KOPT-K1 (cell line): ENCODE measurements at regions not wholly inside any gene's neighbourhood (a gene's known extent, or its start where the extent isn't known, plus 50 kb on each side); places are given as distances from the start of the nearest gene placed in this dataset.
"Not testable (repeated sequence)": the region's sequence is repeated elsewhere in the genome, so short reads cannot be mapped to it uniquely, and the experiment has no call there.

Source experiments
- H3K27ac ChIP-seq: fragments of 200-600 bp; sonication (generic); 2 replicates; pipeline ENCODE4 v1.5.1; 2016; ENCODE audit warnings: antibody characterized with exemption, mild to moderate bottlenecking, low read depth, low read length; ENCODE audit not compliant: poor library complexity, severe bottlenecking
- H3K36me3 ChIP-seq: fragments of 200-600 bp; sonication (generic); 2 replicates; pipeline ENCODE4 v1.5.1; 2017; ENCODE audit warnings: antibody characterized with exemption, mild to moderate bottlenecking, low read length, moderate library complexity; ENCODE audit not compliant: insufficient read depth
- H3K9me3 ChIP-seq: fragments of 200-600 bp; sonication (generic); 2 replicates; pipeline ENCODE4 v1.5.1; 2017; ENCODE audit warnings: antibody characterized with exemption, low read length, mild to moderate bottlenecking; ENCODE audit not compliant: insufficient read depth, poor library complexity, severe bottlenecking

DNA sequence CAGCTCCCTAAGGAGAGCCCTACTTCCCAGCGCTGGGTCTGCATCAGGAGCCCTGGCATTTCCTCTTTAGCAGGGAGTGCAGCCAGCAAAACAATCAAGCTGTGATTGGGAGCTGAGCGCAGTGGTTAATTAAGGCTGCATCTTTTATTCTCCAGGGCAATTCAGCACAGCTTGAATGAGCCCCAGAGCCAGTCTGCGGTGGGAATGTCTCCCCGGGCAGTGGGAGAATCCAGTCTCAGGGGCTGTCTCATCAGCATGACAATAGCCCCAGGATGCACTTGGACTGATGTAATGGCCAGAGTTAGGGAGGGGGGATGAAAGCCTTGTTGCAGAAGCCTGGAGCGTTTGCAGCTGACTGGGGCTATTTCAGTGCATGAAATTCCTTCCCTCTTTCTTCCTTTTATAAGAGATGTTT is 292.6 kb upstream of the SOX9 start:
- H3K9me3 ChIP-seq = no peaks in the 10 kb centered on the region
- H3K27ac ChIP-seq = no peak overlapping the region
- H3K36me3 ChIP-seq = no peaks in the 10 kb centered on the region

DNA sequence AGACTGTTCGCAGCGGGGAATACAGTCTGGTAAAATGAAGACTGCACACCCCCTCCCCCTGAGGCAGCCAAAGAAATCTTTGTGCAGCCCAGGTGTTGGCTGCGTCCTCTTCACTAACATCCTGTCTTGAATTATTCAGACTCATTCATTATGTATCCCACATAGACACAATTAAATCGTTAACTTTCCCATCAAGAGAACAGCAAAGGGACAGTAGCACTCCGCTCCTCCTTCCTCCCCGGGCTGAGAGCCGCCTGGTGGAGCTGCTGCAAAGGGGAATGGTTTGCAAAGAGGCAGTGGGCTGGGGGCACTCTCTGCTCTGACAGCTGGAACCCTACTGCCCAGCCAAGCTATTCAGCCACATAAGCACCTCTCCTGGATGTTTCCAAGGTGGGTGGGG is 290.0 kb upstream of the SOX9 start:
- H3K36me3 ChIP-seq = no peaks in the 10 kb centered on the region
- no peaks in the 10 kb centered on the region for H3K9me3 ChIP-seq
- H3K27ac ChIP-seq = no peak overlapping the region

DNA sequence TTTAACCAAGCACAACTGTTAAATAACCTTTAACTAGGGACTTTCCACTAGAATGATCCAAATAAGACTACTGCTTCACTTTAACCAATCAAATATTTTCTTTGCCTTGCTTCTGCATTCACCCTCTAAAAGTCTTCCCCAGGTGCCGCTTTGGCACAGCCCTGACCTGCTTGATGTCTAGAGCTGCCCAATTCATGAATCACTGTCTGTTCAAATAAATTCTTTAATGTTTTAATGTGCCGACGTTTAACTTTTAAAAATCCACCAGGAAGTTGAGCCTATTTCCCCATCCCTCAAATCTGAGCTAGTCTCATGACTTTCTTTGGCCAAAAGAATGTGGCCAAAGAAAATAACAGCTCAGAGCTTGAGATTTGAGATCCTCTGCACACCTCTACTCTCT is 277.8 kb upstream of the SOX9 start:
- Histone ChIP-seq H3K9me3 (no peaks in the 10 kb centered on the region), H3K36me3 (no peaks in the 10 kb centered on the region), H3K27ac (no peak overlapping the region)

DNA sequence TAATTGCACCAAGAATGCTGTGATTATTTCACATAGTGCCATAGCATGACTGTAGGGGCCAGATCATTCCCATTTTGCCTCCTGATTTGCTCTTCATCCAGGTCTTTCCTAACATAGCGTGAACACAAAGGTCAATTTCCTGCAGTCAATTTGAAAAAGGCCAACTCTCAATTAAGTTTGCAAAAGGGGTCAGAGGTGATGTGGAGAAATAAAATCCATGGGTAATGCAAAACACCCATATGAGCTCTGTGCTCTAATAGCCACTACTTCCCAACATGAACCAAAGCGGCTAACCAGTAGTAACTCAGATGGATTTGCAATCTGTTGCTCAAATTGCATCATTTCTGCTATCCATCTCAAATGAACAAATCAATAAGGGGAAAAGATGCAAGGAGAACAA is 275.5 kb upstream of the SOX9 start:
- H3K27ac ChIP-seq = no peak overlapping the region
- no peaks in the 10 kb centered on the region for H3K9me3 ChIP-seq
- no peaks in the 10 kb centered on the region for H3K36me3 ChIP-seq

DNA sequence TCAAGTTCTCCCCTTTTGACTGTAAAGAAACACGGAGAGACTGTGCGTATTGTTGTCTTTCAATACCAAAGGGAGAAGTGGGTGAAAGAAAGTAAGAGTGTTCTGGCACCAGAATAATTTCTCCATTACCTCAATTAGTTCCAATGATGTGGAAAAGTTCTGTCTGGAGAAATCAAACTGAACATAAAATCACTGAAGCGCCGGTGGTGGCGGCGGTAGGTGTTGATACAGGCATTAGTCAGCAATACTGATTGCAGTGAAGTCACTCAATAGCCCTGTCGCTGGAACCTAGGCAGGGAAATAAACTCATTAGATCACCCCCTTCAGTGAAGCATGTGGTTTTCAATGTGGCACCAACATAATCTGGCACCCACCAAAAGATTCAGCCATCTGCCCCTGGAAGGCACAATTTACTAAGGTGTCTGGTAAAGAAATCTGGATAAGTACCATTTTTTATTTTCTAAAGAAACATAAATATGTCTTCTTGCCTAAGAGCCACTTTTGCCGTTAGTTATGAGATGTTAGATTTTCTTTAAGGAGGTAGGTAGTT is 274.2 kb upstream of the SOX9 start:
- no peaks in the 10 kb centered on the region for H3K36me3 ChIP-seq
- no peaks in the 10 kb centered on the region for H3K9me3 ChIP-seq
- H3K27ac ChIP-seq = no peak overlapping the region

DNA sequence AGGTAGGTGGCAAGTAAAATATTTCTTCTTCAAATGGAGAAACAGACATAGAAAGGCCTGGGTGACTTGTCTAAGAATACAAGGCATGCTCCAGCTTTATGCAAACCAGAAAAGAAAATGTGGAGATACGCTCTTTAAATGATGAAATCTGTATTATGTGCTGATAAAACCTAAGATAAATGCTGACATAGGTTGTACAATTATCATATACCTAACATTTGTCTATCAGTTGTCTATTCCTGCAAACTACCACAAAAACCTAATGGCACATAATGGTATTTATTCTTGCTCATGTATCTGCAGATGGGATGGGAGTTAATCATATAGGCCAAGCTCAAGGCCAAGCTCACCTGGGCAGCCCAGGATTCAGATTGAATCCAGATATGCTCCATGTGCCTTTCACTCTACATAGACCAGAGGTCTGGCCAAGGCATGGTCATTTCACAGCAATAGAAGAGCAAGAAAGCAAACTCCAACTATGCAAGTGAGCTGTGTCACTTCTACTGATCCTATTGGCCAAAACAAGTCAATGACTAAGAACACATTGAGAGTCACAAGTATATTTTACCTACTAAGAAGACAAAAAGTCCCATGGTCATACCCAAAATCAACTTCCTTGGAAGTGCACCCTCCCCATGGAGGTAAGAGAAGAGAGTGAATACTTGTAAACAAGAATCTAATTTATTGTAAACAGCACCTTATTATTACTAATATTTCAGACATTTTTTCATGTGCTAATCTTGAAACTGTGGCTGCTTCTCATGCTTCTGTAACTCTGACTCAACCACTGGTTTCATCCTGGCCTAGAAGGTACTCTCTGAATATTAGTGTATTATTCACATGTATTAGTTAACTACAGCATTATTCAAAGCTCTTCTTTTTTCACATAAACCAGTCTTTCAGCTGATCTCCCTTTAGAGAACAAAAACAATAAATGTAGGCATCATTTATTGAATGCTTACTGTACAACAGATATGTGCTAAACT is 270.7 kb upstream of the SOX9 start:
- Histone ChIP-seq H3K36me3 (no peaks in the 10 kb centered on the region), H3K9me3 (no peaks in the 10 kb centered on the region), H3K27ac (no peak overlapping the region)

DNA sequence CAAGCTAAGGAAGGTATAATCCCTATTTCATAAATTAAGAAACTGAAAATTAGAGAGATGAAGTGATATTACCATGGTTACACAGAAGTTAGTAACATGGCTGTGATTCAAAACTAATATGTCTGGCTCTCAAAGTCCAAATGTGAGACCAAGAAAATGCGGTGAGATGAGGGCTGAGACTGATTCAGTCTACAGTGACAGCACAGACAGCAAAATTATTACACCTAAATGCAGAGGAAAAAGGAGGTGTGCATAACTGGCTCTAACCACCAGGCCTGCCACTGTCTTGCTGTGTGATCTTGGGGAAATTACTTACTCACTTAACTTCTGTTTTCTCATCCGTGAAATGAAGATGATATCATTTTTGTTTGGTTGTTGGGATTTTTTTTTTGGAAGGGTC is 270.0 kb upstream of the SOX9 start:
- Histone ChIP-seq H3K9me3 (no peaks in the 10 kb centered on the region), H3K27ac (no peak overlapping the region)

DNA sequence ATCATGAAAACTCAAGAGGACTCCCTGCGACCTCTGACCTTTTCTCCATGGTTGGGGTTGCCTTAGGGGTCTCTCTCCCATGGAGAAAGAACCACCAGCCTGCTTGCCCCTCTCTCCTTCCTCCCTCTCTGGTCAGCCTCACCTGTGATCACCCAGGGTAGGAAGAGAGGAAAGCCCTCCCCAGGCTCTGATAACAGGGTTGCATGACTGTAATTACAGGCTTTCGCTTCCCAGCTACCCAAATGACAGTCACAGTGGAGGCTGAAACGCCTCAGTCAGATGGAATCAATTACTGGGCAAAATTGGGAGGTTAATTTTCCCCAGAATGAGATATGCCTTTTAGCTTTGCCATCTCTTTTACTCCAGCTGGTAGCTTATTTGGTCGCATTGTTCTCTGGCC is 265.8 kb upstream of the SOX9 start:
- no peaks in the 10 kb centered on the region for H3K9me3 ChIP-seq
- H3K36me3 ChIP-seq = no peaks in the 10 kb centered on the region
- H3K27ac ChIP-seq = no peak overlapping the region

More for the DNA sequence above, 270.0 kb upstream of the SOX9 start:
- H3K36me3 ChIP-seq = no peaks in the 10 kb centered on the region

DNA sequence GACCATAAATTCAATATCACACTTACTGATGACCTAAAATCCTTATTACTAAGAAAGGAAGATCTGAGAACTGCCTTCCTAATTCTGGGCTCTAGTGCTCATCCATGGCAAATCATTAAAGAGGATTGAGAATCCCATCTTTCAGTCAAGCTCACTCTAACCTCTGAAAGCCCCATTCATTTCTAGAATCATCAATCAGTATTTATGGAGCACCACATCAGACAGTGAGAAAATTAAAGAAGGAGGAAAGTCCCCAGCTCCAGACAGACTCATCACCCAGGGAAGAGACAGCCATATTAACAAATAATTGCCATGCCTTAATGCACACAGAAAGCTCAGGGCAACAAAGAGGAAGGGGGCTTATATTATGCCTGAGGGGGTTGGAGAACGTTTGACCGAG is 256.1 kb upstream of the SOX9 start:
- Histone ChIP-seq H3K36me3 (no peaks in the 10 kb centered on the region), H3K27ac (no peak overlapping the region), H3K9me3 (no peaks in the 10 kb centered on the region)

DNA sequence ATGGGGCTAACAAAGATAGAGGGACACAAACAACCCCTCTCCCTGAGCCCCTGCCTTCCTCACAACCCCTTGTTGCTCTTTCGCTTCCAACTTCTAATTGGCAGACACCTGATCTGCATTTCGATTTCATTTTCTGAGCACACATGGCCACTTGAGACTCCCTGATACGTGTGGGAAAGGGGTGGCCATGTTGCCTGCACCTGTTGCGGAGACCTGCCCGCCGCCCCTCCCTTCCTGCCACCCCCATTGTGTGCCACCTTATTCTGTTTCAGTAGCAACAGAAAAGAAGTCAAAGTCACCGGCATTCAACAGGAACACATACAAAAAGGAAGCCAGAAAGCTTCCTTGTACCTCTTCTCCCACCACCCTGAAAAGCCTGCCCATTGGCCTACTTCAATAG is 254.7 kb upstream of the SOX9 start:
- no peaks in the 10 kb centered on the region for H3K36me3 ChIP-seq
- H3K27ac ChIP-seq = no peak overlapping the region
- H3K9me3 ChIP-seq = no peaks in the 10 kb centered on the region

DNA sequence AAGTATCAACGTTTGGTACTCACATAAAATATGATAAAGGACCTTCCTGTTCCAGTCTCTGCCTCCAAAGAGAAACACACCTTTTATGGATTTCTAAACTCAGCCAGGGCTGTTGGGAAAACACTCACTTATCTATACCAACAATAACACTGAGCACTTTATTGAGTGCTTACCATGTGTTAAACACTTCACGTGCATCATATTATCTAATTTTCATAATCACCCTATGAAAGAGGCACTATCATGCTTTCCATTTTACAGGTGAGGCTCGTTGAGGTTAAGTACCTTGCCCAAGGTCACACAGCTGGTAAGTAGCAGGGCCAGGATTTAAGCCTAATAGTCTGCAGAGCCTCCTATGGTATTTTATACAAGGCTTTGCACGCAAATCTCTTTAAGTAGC is 251.5 kb upstream of the SOX9 start:
- Histone ChIP-seq H3K9me3 (no peaks in the 10 kb centered on the region), H3K27ac (no peak overlapping the region), H3K36me3 (no peaks in the 10 kb centered on the region)

DNA sequence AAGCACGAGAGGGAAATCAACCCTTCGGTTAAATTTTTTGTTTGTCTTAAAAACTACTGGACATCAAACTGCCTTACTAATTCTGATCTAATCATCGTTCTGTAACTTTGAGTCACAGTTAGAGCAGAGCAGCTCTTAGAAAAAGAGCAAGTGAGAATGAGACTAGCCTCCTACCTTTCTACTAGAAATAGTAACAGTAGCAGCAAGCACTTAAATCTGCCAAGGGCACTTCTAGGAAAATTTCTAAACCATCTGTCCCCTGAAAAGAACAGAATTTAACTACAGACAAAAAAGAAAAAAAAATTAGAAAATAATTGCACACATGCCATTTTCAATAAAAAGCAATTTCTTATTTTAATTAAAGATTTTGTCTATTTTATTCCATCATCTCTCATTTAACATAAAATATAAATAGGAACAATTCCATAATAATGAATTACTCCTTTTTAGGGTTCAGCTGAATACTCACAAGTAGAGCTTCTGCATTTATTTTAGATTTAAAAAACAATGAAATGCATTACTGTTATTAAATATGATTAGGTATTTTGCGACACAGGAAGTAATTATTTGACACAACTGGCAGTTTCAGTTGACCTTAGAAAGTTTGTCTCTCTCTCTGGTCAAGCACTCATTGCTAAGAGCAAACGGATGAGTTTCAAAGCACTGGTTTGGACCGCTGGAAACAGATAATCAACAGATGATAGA is 250.8 kb upstream of the SOX9 start:
- Histone ChIP-seq H3K9me3 (no peaks in the 10 kb centered on the region), H3K36me3 (no peaks in the 10 kb centered on the region), H3K27ac (no peak overlapping the region)

DNA sequence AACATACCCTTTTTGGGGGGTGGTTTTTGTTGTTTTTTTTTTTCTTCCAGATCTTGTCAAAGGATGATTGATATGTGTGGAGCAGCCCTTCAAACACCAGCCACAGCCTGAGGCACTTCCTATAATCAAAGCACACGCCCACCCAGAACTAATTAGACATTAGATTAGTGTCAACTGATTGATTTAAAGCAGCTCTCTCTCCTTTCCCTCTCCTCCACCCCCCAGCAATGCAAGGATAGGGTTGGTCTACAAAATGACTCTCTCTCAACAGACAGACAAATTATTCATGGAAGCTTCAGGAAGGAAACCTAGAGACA is 250.3 kb upstream of the SOX9 start:
- Histone ChIP-seq H3K36me3 (no peaks in the 10 kb centered on the region), H3K9me3 (no peaks in the 10 kb centered on the region), H3K27ac (no peak overlapping the region)

DNA sequence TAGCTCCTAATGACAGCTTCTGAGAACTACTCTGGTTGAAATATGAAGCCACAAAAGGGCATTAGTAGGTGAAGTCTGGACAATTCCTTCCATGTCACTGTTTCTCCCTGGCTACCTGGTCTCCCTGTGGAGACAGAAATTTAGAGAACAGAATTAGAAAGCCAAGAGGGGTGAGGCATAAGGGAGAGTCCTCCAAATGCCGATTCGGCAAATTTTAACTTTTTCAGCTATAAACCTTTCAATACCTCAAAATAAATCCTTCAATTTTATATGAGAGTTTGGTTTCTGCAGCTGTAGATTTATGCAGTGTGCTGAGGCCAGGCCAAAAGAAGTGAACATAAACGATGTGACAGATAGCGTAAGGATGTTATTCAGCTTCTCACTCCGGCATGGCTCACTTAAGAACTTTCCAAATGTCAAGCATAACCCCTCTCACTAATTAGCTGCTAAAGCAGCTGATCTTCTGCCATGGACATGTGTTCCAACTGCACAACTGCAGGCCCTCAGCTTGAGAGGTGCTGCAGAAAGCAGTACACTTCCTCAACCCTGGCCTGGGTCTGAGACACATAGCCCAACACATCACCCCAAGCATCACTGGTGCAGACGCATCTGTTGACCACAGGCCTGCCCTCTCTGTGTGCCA is 247.9 kb upstream of the SOX9 start:
- Histone ChIP-seq H3K27ac (no peak overlapping the region), H3K36me3 (no peaks in the 10 kb centered on the region), H3K9me3 (no peaks in the 10 kb centered on the region)

DNA sequence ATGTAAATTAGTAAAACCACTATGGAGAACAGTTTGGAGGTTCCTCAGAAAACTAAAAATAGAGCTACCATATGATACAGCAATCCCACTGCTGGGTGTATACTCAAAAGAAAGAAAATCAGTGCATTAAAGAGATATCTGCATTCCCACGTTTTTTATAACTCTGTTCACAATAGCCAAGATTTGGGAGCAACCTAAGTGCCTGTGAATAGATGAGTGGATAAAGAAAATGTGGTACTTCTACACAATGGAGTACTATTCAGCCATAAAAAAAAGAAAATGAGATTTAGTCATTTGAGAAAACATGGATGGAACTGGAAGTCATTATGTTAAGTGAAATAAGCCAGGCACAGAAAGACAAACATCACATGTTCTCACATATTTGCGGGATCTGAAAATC is 246.0 kb upstream of the SOX9 start:
- not testable (repeated sequence) for H3K9me3 ChIP-seq, H3K27ac ChIP-seq, H3K36me3 ChIP-seq
